GM21529 (cell line): ENCODE measurements at regions not wholly inside any gene's neighbourhood (a gene's known extent, or its start where the extent isn't known, plus 50 kb on each side); places are given as distances from the start of the nearest gene placed in this dataset.

Source experiments
- ATAC-seq: cut with Tn5 transposase; IDR thresholded peaks from one replicate; pipeline ENCODE4 v1.9.1; 2021; ENCODE audit not compliant: unreplicated experiment

- no peak for ATAC-seq
Observed at GRCh38 chr5:8756498-8757084, 789.3 kb downstream of the SEMA5A start.

- ATAC-seq, result no peak
Observed at GRCh38 chr5:8765886-8766285, 780.0 kb downstream of the SEMA5A start.

GRCh38 chr5:8766448-8766847, 779.4 kb downstream of the SEMA5A start:
- ATAC-seq, result no peak

GRCh38 chr5:8767111-8767510, 778.8 kb downstream of the SEMA5A start:
- no peak for ATAC-seq

GRCh38 chr5:8767746-8768145, 778.1 kb downstream of the SEMA5A start:
- no peak for ATAC-seq

- no peak for ATAC-seq
Observed at GRCh38 chr5:8769631-8770030, 776.2 kb downstream of the SEMA5A start.

GRCh38 chr5:8770431-8770830, 775.4 kb downstream of the SEMA5A start:
- no peak for ATAC-seq

- ATAC-seq, result no peak
Observed at GRCh38 chr5:8773046-8773615, 772.7 kb downstream of the SEMA5A start.

- no peak for ATAC-seq
Observed at GRCh38 chr5:8784692-8785091, 761.2 kb downstream of the SEMA5A start.

- ATAC-seq, result no peak
Observed at GRCh38 chr5:8788246-8788645, 757.6 kb downstream of the SEMA5A start.

GRCh38 chr5:8805653-8806052, 740.2 kb downstream of the SEMA5A start:
- ATAC-seq, result no peak

- no peak for ATAC-seq
Observed at GRCh38 chr5:8807636-8808035, 738.2 kb downstream of the SEMA5A start.

GRCh38 chr5:8811581-8811980, 734.3 kb downstream of the SEMA5A start:
- no peak for ATAC-seq

- ATAC-seq, result no peak
Observed at GRCh38 chr5:8813180-8813579, 732.7 kb downstream of the SEMA5A start.

- ATAC-seq, result no peak
Observed at GRCh38 chr5:8814105-8814504, 731.8 kb downstream of the SEMA5A start.

GRCh38 chr5:8824371-8824770, 721.5 kb downstream of the SEMA5A start:
- ATAC-seq, result no peak

GRCh38 chr5:8825139-8825757, 720.6 kb downstream of the SEMA5A start:
- ATAC-seq, result no peak

- no peak for ATAC-seq
Observed at GRCh38 chr5:8826508-8826907, 719.4 kb downstream of the SEMA5A start.

GRCh38 chr5:8827696-8828095, 718.2 kb downstream of the SEMA5A start:
- ATAC-seq, result no peak

GRCh38 chr5:8828596-8829322, 717.1 kb downstream of the SEMA5A start:
- ATAC-seq, result no peak

GRCh38 chr5:8829323-8830029, 716.4 kb downstream of the SEMA5A start:
- ATAC-seq, result no peak
